HepG2 (cell line): ENCODE measurements at regions not wholly inside any gene's neighbourhood (a gene's known extent, or its start where the extent isn't known, plus 50 kb on each side); places are given as distances from the start of the nearest gene placed in this dataset.

Source experiments
- ATAC-seq: fragments of 200-7000 bp; cut with Tn5 transposase; 3 replicates; pipeline ENCODE4 v1.9.1; 2020; ENCODE audit warnings: mild to moderate bottlenecking, moderate library complexity
- BruUV-seq: library from RNA; stranded (reverse); fragments of 400-500 nt; replicated peaks from 2 replicates; lab custom pipeline; 2021; lab: Mats Ljungman, UMichigan
- CTCF ChIA-PET: fragments of 300-600 bp; formaldehyde crosslinking; extraction: SDS; loops from one replicate; lab custom pipeline; 2021; ENCODE audit warnings: low total read pairs, inconsistent platforms, low intra/inter-chr PET ratio; lab: Yijun Ruan, JAX
- POLR2A ChIA-PET: fragments of 350-600 bp; sonication (Branson Sonifier 250); formaldehyde crosslinking; loops from one replicate; lab custom pipeline; 2020; ENCODE audit warnings: antibody characterized with exemption, inconsistent platforms; lab: Yijun Ruan, JAX
- DNase-seq: peaks from one replicate; pipeline ENCODE4 v3.0.0-alpha.2; 2015; ENCODE audit warnings: low spot score
- FAIRE-seq: peaks from 3 replicates; lab custom pipeline; 2011; peaks lifted over from hg19 to GRCh38; lab: Jason Lieb, UNC
- H2AFZ ChIP-seq: one replicate; pipeline ENCODE4 v1.6.1; 2011; ENCODE audit warnings: low read length, inconsistent platforms
- H3K27ac ChIP-seq: fragments of 300-600 bp; 3 replicates; pipeline ENCODE4 v1.8.0; 2011; ENCODE audit warnings: mixed run types, mild to moderate bottlenecking, mixed read lengths, low read length, inconsistent platforms; ENCODE audit not compliant: insufficient read depth; ENCODE audit errors: extremely low read length
- H3K27me3 ChIP-seq, 2 experiments: fragments of 200-600 bp in 1 of 2; 2 replicates in 1 of 2; 3 replicates in 1 of 2; pipeline versions ENCODE4 v1.6.0 to v1.8.0; 2011; ENCODE audit warnings: low read length in 2 of 2, mild to moderate bottlenecking in 2 of 2, moderate library complexity in 2 of 2, inconsistent platforms in 1 of 2; ENCODE audit not compliant: insufficient read depth in 2 of 2, control insufficient read depth in 1 of 2
- H3K36me3 ChIP-seq, 2 experiments: fragments of 200-600 bp in 1 of 2; replicated peaks in 1 of 2; 2 replicates in 1 of 2; 3 replicates in 1 of 2; pipeline versions ENCODE4 v1.5.1 to v1.8.0; 2011; ENCODE audit warnings: low read length in 2 of 2, inconsistent platforms in 1 of 2; ENCODE audit not compliant: insufficient read depth in 2 of 2, control insufficient read depth in 1 of 2
- H3K4me1 ChIP-seq: 2 replicates; pipeline ENCODE4 v1.5.1; 2012; ENCODE audit warnings: low read length, inconsistent platforms; ENCODE audit not compliant: insufficient read depth
- H3K4me2 ChIP-seq: 2 replicates; pipeline ENCODE4 v1.6.0; 2011; ENCODE audit warnings: low read depth, low read length, inconsistent platforms
- H3K4me3 ChIP-seq, 3 experiments: fragments of 200-600 bp in 1 of 3; sonication (generic), shearing (Covaris generic) in 1 of 3; replicated peaks in 1 of 3; 2 replicates each; pipeline ENCODE4 v1.5.1; 2011 to 2016; ENCODE audit warnings: low read length in 3 of 3, inconsistent platforms in 2 of 3, low read depth in 2 of 3, mild to moderate bottlenecking in 2 of 3, control low read depth in 1 of 3, mixed read lengths in 1 of 3; ENCODE audit not compliant: insufficient read depth in 1 of 3
- H3K79me2 ChIP-seq: one replicate; pipeline ENCODE4 v1.6.1; 2011; ENCODE audit warnings: low read length, inconsistent platforms; ENCODE audit not compliant: insufficient read depth
- H3K9ac ChIP-seq: 2 replicates; pipeline ENCODE4 v1.6.0; 2011; ENCODE audit warnings: mild to moderate bottlenecking, low read depth, low read length, inconsistent platforms; ENCODE audit not compliant: insufficient read depth
- H3K9me3 ChIP-seq: 2 replicates; pipeline ENCODE4 v1.5.1; 2012; ENCODE audit warnings: mild to moderate bottlenecking, low read length
- H4K20me1 ChIP-seq: 2 replicates; pipeline ENCODE4 v1.6.0; 2011; ENCODE audit warnings: inconsistent platforms, mild to moderate bottlenecking, low read length, moderate library complexity; ENCODE audit not compliant: insufficient read depth
- ASH2L ChIP-seq: fragments of 300-600, 200-600 bp; sonication (generic); IDR thresholded peaks from 2 replicates; pipeline ENCODE4 v1.7.0; 2017; ENCODE audit warnings: low read depth, mild to moderate bottlenecking, moderate library complexity, mixed read lengths, low read length; ENCODE audit not compliant: insufficient read length
- CBFB ChIP-seq: sonication (generic); formaldehyde crosslinking; IDR thresholded peaks from 2 replicates; pipeline ENCODE4 v1.4.0; 2020; ENCODE audit warnings: missing genetic modification reagents
- ELF4 ChIP-seq: sonication (generic); formaldehyde crosslinking; IDR thresholded peaks from 2 replicates; pipeline ENCODE4 v1.5.0; 2020; ENCODE audit warnings: missing genetic modification reagents, mild to moderate bottlenecking, moderate library complexity, borderline replicate concordance
- GFI1 ChIP-seq: sonication (generic); formaldehyde crosslinking; IDR thresholded peaks from 2 replicates; pipeline ENCODE4 v1.5.0; 2020; ENCODE audit warnings: missing genetic modification reagents, mild to moderate bottlenecking, borderline replicate concordance
- GRHL1 ChIP-seq: sonication (generic); formaldehyde crosslinking; conservative IDR thresholded peaks from 2 replicates; pipeline ENCODE4 v1.8.0; 2022; ENCODE audit warnings: missing genetic modification reagents
- GTF3A ChIP-seq: sonication (generic); formaldehyde crosslinking; conservative IDR thresholded peaks from 2 replicates; pipeline ENCODE4 v1.4.0; 2020; ENCODE audit warnings: mild to moderate bottlenecking, missing genetic modification reagents
- HES4 ChIP-seq: sonication (generic); formaldehyde crosslinking; IDR thresholded peaks from 2 replicates; pipeline ENCODE4 v1.9.0; 2021; ENCODE audit warnings: mild to moderate bottlenecking, missing genetic modification reagents, borderline replicate concordance
- JUND ChIP-seq: sonication (generic); formaldehyde crosslinking; IDR thresholded peaks from 2 replicates; pipeline ENCODE4 v1.8.0; 2022; ENCODE audit warnings: mild to moderate bottlenecking, missing genetic modification reagents
- MAF1 ChIP-seq: sonication (generic); formaldehyde crosslinking; IDR thresholded peaks from 2 replicates; pipeline ENCODE4 v1.5.0; 2020; ENCODE audit warnings: missing genetic modification reagents, borderline replicate concordance
- MEF2D ChIP-seq: sonication (generic); formaldehyde crosslinking; IDR thresholded peaks from 2 replicates; pipeline ENCODE4 v1.5.1; 2020; ENCODE audit warnings: mild to moderate bottlenecking, missing genetic modification reagents
- MZF1 ChIP-seq: sonication (generic); formaldehyde crosslinking; IDR thresholded peaks from 2 replicates; pipeline ENCODE4 v1.8.1; 2023; ENCODE audit warnings: mild to moderate bottlenecking, missing genetic modification reagents, borderline replicate concordance
- POGZ ChIP-seq: sonication (generic); formaldehyde crosslinking; IDR thresholded peaks from 2 replicates; pipeline ENCODE4 v1.4.0; 2020; ENCODE audit warnings: mild to moderate bottlenecking, missing genetic modification reagents
- POLR2G ChIP-seq: fragments of 200-400 bp; formaldehyde crosslinking; IDR thresholded peaks from 2 replicates; pipeline ENCODE4 v1.6.1; 2018; ENCODE audit warnings: mild to moderate bottlenecking, low read depth, low read length, moderate library complexity
- RFX1 ChIP-seq: fragments of 450-650 bp; IDR thresholded peaks from 2 replicates; pipeline ENCODE4 v1.6.1; 2017
- SKI ChIP-seq: fragments of 450-650 bp; IDR thresholded peaks from one replicate; pipeline ENCODE4 v1.6.1; 2018; ENCODE audit warnings: mild to moderate bottlenecking; ENCODE audit not compliant: partially characterized antibody
- ZNF34 ChIP-seq: sonication (generic); formaldehyde crosslinking; IDR thresholded peaks from 2 replicates; pipeline ENCODE4 v1.4.0; 2020; ENCODE audit warnings: mild to moderate bottlenecking, missing genetic modification reagents, borderline replicate concordance
- ZNF512B ChIP-seq: sonication (generic); formaldehyde crosslinking; IDR thresholded peaks from 2 replicates; pipeline ENCODE4 v1.5.1; 2020; ENCODE audit warnings: missing genetic modification reagents, mild to moderate bottlenecking, borderline replicate concordance
- ZNF552 ChIP-seq: sonication (generic); formaldehyde crosslinking; IDR thresholded peaks from 2 replicates; pipeline ENCODE4 v1.9.0; 2022; ENCODE audit warnings: missing genetic modification reagents, mild to moderate bottlenecking, borderline replicate concordance
- ZNF639 ChIP-seq: conservative IDR thresholded peaks from 2 replicates; pipeline ENCODE4 v1.6.1; 2018; ENCODE audit warnings: missing genetic modification reagents
- ZZZ3 ChIP-seq: sonication (generic); formaldehyde crosslinking; IDR thresholded peaks from 2 replicates; pipeline ENCODE4 v1.4.0; 2020; ENCODE audit warnings: missing genetic modification reagents, mild to moderate bottlenecking, borderline replicate concordance
- WGBS: methylation state at CpG from one replicate; pipeline ENCODE4 v1.1.6; 2017; ENCODE audit warnings: low lambda C conversion rate; 5-methylcytosine and 5-hydroxymethylcytosine counted together
- in situ Hi-C: cut with HindIII; loops from 2 replicates; pipeline ENCODE4 v1.10.0; 2017; ENCODE audit warnings: low pct_unique_long_range_greater_than_20kb; ENCODE audit not compliant: extremely low pct_ligation_motif_present
- intact Hi-C: fragments of 100-400 bp; cut with micrococcal nuclease; formaldehyde crosslinking; loops from one replicate; pipeline ENCODE4 v1.10.0; 2022; ENCODE audit not compliant: unreplicated experiment

GRCh38 chr16:64398793-64399192 lies 723.1 kb downstream of the CDH11 start:
- no peak overlapping the region for H3K27ac ChIP-seq
- H3K9ac ChIP-seq, result no peak overlapping the region
- no peaks in the 10 kb centered on the region for H3K36me3 ChIP-seq
- H2AFZ ChIP-seq, result no peak overlapping the region
- no peaks in the 10 kb centered on the region for H3K4me1 ChIP-seq
- no peak overlapping the region for H3K4me3 ChIP-seq
- no peaks in the 10 kb centered on the region; the same call in 1 of the 2 replicates for H4K20me1 ChIP-seq
- no peaks in the 10 kb centered on the region for H3K9me3 ChIP-seq
- no TSS peak for BruUV-seq
- no peak overlapping the region for H3K4me2 ChIP-seq
- TF ChIP-seq MEF2D (CRISPR knock-in tag) (no peak), GRHL1 (no peak), GTF3A (CRISPR knock-in tag) (no peak), ASH2L (no peak), SKI (no peak), ZNF552 (CRISPR knock-in tag) (no peak), CBFB (no peak), ZZZ3 (CRISPR knock-in tag) (no peak), ZNF512B (no peak), POGZ (no peak), MZF1 (CRISPR knock-in tag) (no peak), HES4 (no peak), ZNF34 (CRISPR knock-in tag) (no peak), MAF1 (CRISPR knock-in tag) (no peak), RFX1 (no peak), JUND (CRISPR knock-in tag) (no peak), GFI1 (CRISPR knock-in tag) (no peak), POLR2G (no peak), ELF4 (CRISPR knock-in tag) (no peak), ZNF639 (no peak)
- in situ Hi-C loops, result no loop called here
- no peaks in the 10 kb centered on the region for H3K27me3 ChIP-seq
- ChIA-PET CTCF (no interaction called here), POLR2A (no interaction called here)
- DNase-seq (no peak), ATAC-seq (no peak), FAIRE-seq (no peak)
- WGBS, result 17% methylated on average over 5 of the region's 5 CpGs
- H3K79me2 ChIP-seq, result no peaks in the 10 kb centered on the region
- intact Hi-C loops, result no loop called here
